K562 (cell line): ENCODE measurements at regions not wholly inside any gene's neighbourhood (a gene's known extent, or its start where the extent isn't known, plus 50 kb on each side); places are given as distances from the start of the nearest gene placed in this dataset.

Source experiments
- ATAC-seq: fragments of 200-7000 bp; cut with Tn5 transposase; 3 replicates; pipeline ENCODE4 v1.9.1; 2020; ENCODE audit warnings: moderate library complexity
- BruUV-seq: library from RNA; stranded (reverse); fragments of 400-500 nt; replicated peaks from 2 replicates; lab custom pipeline; 2021; lab: Mats Ljungman, UMichigan
- CTCF ChIA-PET: fragments of 300-600 bp; formaldehyde crosslinking; extraction: SDS; loops from one replicate; lab custom pipeline; 2021; ENCODE audit warnings: low intra/inter-chr PET ratio; lab: Yijun Ruan, JAX
- POLR2A ChIA-PET: fragments of 300-600, 350-650 bp; sonication (Branson Sonifier 250); formaldehyde crosslinking; extraction: SDS; loops from one replicate; lab custom pipeline; 2021; ENCODE audit warnings: antibody characterized with exemption, inconsistent platforms; lab: Yijun Ruan, JAX
- DNase-seq, 4 experiments: peaks; one replicate each; pipeline versions ENCODE4 v3.0.0 to v3.0.0-alpha.2; 2011 to 2018; ENCODE audit warnings: low spot score in 3 of 4, mixed read lengths in 3 of 4; ENCODE audit errors: extremely low read depth in 1 of 4
- FAIRE-seq: peaks from 2 replicates; lab custom pipeline; 2011; peaks lifted over from hg19 to GRCh38; lab: Jason Lieb, UNC
- H2AFZ ChIP-seq: 2 replicates; pipeline ENCODE4 v1.6.0; 2011; ENCODE audit warnings: low read depth, low read length, control low read depth, inconsistent platforms
- H3K27ac ChIP-seq: fragments of 200-600 bp; 3 replicates; pipeline ENCODE4 v1.8.0; 2011; ENCODE audit warnings: low read depth, mild to moderate bottlenecking, control low read depth, inconsistent platforms, low read length, moderate library complexity, mixed read lengths; ENCODE audit errors: extremely low read depth
- H3K27me3 ChIP-seq, 2 experiments: fragments of 300-600 bp in 1 of 2; 2 replicates in 1 of 2; 3 replicates in 1 of 2; pipeline versions ENCODE4 v1.6.0 to v1.8.0; 2011; ENCODE audit warnings: inconsistent platforms in 2 of 2, low read length in 2 of 2, mild to moderate bottlenecking in 1 of 2, mixed read lengths in 1 of 2, moderate library complexity in 1 of 2; ENCODE audit not compliant: control insufficient read depth in 2 of 2, insufficient read depth in 2 of 2
- H3K36me3 ChIP-seq: fragments of 300-600 bp; 3 replicates; pipeline ENCODE4 v1.8.0; 2011; ENCODE audit warnings: mild to moderate bottlenecking, low read length, inconsistent platforms; ENCODE audit not compliant: control insufficient read depth, insufficient read depth
- H3K4me1 ChIP-seq, 2 experiments: fragments of 200-600 bp in 1 of 2; replicated peaks in 1 of 2; 2 replicates in 1 of 2; 3 replicates in 1 of 2; pipeline versions ENCODE4 v1.5.1 to v1.8.0; 2011; ENCODE audit warnings: inconsistent platforms in 2 of 2, low read length in 2 of 2, mild to moderate bottlenecking in 1 of 2, mixed read lengths in 1 of 2, moderate library complexity in 1 of 2; ENCODE audit not compliant: control insufficient read depth in 2 of 2, insufficient read depth in 2 of 2
- H3K4me2 ChIP-seq: 2 replicates; pipeline ENCODE4 v1.6.1; 2011; ENCODE audit warnings: low read length, control low read depth, inconsistent platforms, mixed read lengths; ENCODE audit not compliant: insufficient read depth
- H3K4me3 ChIP-seq: fragments of 200-600 bp; sonication (generic), shearing (Covaris generic); 2 replicates; pipeline ENCODE4 v1.5.1; 2016; ENCODE audit warnings: control low read depth, inconsistent platforms
- H3K79me2 ChIP-seq: fragments of 200-600 bp; 3 replicates; pipeline ENCODE4 v1.8.0; 2011; ENCODE audit warnings: low read length, inconsistent platforms; ENCODE audit not compliant: control insufficient read depth, insufficient read depth
- H3K9ac ChIP-seq, 2 experiments: 2 replicates each; pipeline versions ENCODE4 v1.6.0 to v1.6.1; 2011; ENCODE audit warnings: low read depth in 2 of 2, low read length in 2 of 2, control low read depth in 1 of 2, inconsistent platforms in 1 of 2, mild to moderate bottlenecking in 1 of 2, mixed read lengths in 1 of 2; ENCODE audit not compliant: insufficient read depth in 1 of 2
- H3K9me1 ChIP-seq: one replicate; pipeline ENCODE4 v1.6.0; 2011; ENCODE audit warnings: inconsistent platforms, mild to moderate bottlenecking, low read length, moderate library complexity; ENCODE audit not compliant: control insufficient read depth, insufficient read depth
- H3K9me3 ChIP-seq: replicated peaks from 2 replicates; pipeline ENCODE4 v1.5.1; 2011; ENCODE audit warnings: low read depth, low read length, inconsistent platforms; ENCODE audit not compliant: control insufficient read depth, insufficient read depth
- H4K20me1 ChIP-seq: replicated peaks from 2 replicates; pipeline ENCODE4 v1.6.1; 2011; ENCODE audit warnings: low read length, inconsistent platforms, mixed read lengths; ENCODE audit not compliant: control insufficient read depth, insufficient read depth
- BMI1 ChIP-seq: fragments of 150-350 bp; IDR thresholded peaks from 2 replicates; pipeline ENCODE4 v1.6.1; 2014; ENCODE audit warnings: low read length
- CBX2 ChIP-seq: fragments of 200-600 bp; sonication (generic); IDR thresholded peaks from one replicate; pipeline ENCODE4 v1.6.1; 2012; ENCODE audit warnings: mild to moderate bottlenecking, low read length, inconsistent platforms; ENCODE audit not compliant: insufficient read depth, poor library complexity, severe bottlenecking
- ESRRA ChIP-seq: fragments of 450-650 bp; IDR thresholded peaks from 2 replicates; pipeline ENCODE4 v1.6.1; 2014; ENCODE audit warnings: low read depth, mild to moderate bottlenecking, moderate library complexity, borderline replicate concordance
- NCOA6 ChIP-seq: fragments of 450-650 bp; IDR thresholded peaks from 2 replicates; pipeline ENCODE4 v1.6.1; 2017; ENCODE audit warnings: mild to moderate bottlenecking
- PURB ChIP-seq: sonication (generic); formaldehyde crosslinking; IDR thresholded peaks from 2 replicates; pipeline ENCODE4 v1.9.0; 2021; ENCODE audit warnings: low read depth, mild to moderate bottlenecking, missing genetic modification reagents
- RBFOX2 ChIP-seq: fragments of 200-400 bp; formaldehyde crosslinking; IDR thresholded peaks from 2 replicates; pipeline ENCODE4 v1.6.1; 2017; ENCODE audit warnings: low read depth, mild to moderate bottlenecking, low read length, moderate library complexity
- ZNF589 ChIP-seq: fragments of 200-800 bp; sonication (Bioruptor generic); IDR thresholded peaks from 2 replicates; pipeline ENCODE4 v1.6.1; 2016; ENCODE audit warnings: low read depth, missing genetic modification characterization, missing compliant biosample characterization
- ZNF699 ChIP-seq: fragments of 250-450 bp; sonication (Bioruptor Pico); IDR thresholded peaks from 2 replicates; pipeline ENCODE4 v1.8.0; 2021; ENCODE audit warnings: mild to moderate bottlenecking, moderate library complexity; ENCODE audit not compliant: insufficient replicate concordance
- in situ Hi-C: fragments of 300-500 bp; cut with MboI; formaldehyde crosslinking; loops from 4 replicates; pipeline ENCODE4 v1.15.0; 2018; ENCODE audit warnings: inconsistent platforms, mixed read lengths
- intact Hi-C: fragments of 100-400 bp; cut with micrococcal nuclease; formaldehyde crosslinking; loops from 2 replicates; pipeline ENCODE4 v1.14.2; 2022
- TF ChIP-seq, protein P1 (sequence below): fragments of 450-650 bp; IDR thresholded peaks from 2 replicates; pipeline ENCODE4 v1.6.1; 2016; ENCODE audit warnings: borderline replicate concordance
- TF ChIP-seq, protein P2 (sequence below): IDR thresholded peaks from 3 replicates; pipeline ENCODE4 v1.6.1; 2011; ENCODE audit warnings: borderline replicate concordance, mild to moderate bottlenecking, moderate library complexity; ENCODE audit not compliant: insufficient read length; ENCODE audit errors: extremely low read depth
- TF ChIP-seq, protein P3 (sequence below): fragments of 450-650 bp; IDR thresholded peaks from 2 replicates; pipeline ENCODE4 v1.6.1; 2016; ENCODE audit warnings: mild to moderate bottlenecking
- TF ChIP-seq, protein P4 (sequence below): fragments of 250-450 bp; sonication (Bioruptor Pico); IDR thresholded peaks from 2 replicates; pipeline ENCODE4 v1.5.0; 2021

DNA sequence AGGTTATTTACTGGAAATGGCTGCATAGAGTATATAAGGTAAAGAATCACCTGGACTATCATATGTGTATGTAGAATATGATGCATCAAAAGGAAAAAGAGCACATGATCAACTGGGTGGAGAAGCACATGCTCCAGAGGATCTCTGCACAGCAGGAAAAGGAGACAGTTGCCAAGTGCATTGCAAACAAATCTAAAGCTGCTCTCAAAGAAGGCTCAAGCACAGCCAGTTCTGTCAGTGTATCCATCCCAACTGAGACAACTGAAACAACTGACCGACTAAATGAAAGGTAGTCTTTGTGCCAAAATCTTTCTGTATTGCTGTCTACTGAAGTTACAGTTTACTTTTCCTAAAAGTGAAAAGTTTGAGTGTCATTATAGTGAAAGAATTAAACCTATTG is 83.2 kb upstream of the SGCE start (continued):
- TF ChIP-seq, protein P1, sequence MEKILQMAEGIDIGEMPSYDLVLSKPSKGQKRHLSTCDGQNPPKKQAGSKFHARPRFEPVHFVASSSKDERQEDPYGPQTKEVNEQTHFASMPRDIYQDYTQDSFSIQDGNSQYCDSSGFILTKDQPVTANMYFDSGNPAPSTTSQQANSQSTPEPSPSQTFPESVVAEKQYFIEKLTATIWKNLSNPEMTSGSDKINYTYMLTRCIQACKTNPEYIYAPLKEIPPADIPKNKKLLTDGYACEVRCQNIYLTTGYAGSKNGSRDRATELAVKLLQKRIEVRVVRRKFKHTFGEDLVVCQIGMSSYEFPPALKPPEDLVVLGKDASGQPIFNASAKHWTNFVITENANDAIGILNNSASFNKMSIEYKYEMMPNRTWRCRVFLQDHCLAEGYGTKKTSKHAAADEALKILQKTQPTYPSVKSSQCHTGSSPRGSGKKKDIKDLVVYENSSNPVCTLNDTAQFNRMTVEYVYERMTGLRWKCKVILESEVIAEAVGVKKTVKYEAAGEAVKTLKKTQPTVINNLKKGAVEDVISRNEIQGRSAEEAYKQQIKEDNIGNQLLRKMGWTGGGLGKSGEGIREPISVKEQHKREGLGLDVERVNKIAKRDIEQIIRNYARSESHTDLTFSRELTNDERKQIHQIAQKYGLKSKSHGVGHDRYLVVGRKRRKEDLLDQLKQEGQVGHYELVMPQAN, result no peak
- TF ChIP-seq CBX2 (no peak), PURB (CRISPR knock-in tag) (no peak), ZNF699 (CRISPR knock-in tag) (no peak)

DNA sequence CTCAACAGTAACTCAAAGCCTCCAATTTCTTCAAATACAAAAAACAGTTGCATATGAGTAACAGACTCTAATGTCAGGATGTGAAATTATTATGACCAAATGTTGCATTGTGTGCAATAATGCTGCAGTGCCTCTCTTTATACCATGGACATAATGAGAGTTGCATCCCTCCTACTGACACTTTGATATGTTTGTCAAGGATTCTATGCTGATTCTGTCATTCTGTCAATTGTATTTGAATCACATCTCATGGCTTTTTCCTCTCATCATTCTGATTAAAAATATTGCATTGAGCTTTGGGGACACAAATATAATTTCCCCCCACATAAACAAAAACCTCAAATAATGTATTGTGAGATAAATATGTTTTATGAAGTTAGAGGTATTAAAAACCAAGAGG is 84.6 kb upstream of the SGCE start:
- FAIRE-seq (no peak), DNase-seq (no peak), ATAC-seq (no peak)
- Histone ChIP-seq H3K4me1 (no peaks in the 10 kb centered on the region), H3K4me3 (no peak overlapping the region), H3K79me2 (no peaks in the 10 kb centered on the region), H3K36me3 (no peaks in the 10 kb centered on the region), H3K9me3 (no peaks in the 10 kb centered on the region), H3K4me2 (no peak overlapping the region), H3K27ac (no peak overlapping the region), H2AFZ (no peak overlapping the region), H3K9me1 (no peaks in the 10 kb centered on the region), H3K9ac (no peak overlapping the region), H3K27me3 (no peaks in the 10 kb centered on the region), H4K20me1 (no peaks in the 10 kb centered on the region)
- ChIA-PET CTCF (no interaction called here), POLR2A (no interaction called here)
- in situ Hi-C loops (no loop called here), intact Hi-C loops (no loop called here)
- BruUV-seq, result no TSS peak
- TF ChIP-seq, protein P2, sequence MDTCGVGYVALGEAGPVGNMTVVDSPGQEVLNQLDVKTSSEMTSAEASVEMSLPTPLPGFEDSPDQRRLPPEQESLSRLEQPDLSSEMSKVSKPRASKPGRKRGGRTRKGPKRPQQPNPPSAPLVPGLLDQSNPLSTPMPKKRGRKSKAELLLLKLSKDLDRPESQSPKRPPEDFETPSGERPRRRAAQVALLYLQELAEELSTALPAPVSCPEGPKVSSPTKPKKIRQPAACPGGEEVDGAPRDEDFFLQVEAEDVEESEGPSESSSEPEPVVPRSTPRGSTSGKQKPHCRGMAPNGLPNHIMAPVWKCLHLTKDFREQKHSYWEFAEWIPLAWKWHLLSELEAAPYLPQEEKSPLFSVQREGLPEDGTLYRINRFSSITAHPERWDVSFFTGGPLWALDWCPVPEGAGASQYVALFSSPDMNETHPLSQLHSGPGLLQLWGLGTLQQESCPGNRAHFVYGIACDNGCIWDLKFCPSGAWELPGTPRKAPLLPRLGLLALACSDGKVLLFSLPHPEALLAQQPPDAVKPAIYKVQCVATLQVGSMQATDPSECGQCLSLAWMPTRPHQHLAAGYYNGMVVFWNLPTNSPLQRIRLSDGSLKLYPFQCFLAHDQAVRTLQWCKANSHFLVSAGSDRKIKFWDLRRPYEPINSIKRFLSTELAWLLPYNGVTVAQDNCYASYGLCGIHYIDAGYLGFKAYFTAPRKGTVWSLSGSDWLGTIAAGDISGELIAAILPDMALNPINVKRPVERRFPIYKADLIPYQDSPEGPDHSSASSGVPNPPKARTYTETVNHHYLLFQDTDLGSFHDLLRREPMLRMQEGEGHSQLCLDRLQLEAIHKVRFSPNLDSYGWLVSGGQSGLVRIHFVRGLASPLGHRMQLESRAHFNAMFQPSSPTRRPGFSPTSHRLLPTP, result no peak
- TF ChIP-seq RBFOX2, result no peak
- TF ChIP-seq ZNF589, result no peak
- no peak for TF ChIP-seq ESRRA
- TF ChIP-seq, protein P3, sequence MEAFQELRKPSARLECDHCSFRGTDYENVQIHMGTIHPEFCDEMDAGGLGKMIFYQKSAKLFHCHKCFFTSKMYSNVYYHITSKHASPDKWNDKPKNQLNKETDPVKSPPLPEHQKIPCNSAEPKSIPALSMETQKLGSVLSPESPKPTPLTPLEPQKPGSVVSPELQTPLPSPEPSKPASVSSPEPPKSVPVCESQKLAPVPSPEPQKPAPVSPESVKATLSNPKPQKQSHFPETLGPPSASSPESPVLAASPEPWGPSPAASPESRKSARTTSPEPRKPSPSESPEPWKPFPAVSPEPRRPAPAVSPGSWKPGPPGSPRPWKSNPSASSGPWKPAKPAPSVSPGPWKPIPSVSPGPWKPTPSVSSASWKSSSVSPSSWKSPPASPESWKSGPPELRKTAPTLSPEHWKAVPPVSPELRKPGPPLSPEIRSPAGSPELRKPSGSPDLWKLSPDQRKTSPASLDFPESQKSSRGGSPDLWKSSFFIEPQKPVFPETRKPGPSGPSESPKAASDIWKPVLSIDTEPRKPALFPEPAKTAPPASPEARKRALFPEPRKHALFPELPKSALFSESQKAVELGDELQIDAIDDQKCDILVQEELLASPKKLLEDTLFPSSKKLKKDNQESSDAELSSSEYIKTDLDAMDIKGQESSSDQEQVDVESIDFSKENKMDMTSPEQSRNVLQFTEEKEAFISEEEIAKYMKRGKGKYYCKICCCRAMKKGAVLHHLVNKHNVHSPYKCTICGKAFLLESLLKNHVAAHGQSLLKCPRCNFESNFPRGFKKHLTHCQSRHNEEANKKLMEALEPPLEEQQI, result no peak
- no peak for TF ChIP-seq BMI1
- TF ChIP-seq, protein P4, sequence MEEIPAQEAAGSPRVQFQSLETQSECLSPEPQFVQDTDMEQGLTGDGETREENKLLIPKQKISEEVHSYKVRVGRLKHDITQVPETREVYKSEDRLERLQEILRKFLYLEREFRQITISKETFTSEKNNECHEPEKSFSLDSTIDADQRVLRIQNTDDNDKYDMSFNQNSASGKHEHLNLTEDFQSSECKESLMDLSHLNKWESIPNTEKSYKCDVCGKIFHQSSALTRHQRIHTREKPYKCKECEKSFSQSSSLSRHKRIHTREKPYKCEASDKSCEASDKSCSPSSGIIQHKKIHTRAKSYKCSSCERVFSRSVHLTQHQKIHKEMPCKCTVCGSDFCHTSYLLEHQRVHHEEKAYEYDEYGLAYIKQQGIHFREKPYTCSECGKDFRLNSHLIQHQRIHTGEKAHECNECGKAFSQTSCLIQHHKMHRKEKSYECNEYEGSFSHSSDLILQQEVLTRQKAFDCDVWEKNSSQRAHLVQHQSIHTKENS (CRISPR knock-in tag), result no peak
- no peak for TF ChIP-seq NCOA6
